CD14-positive monocyte (primary cell): ENCODE measurements at regions not wholly inside any gene's neighbourhood (a gene's known extent, or its start where the extent isn't known, plus 50 kb on each side); places are given as distances from the start of the nearest gene placed in this dataset.

Source experiments
- DNase-seq, 3 donors: peaks; one replicate each; pipeline ENCODE4 v3.0.0-alpha.2; 2011 to 2022
- H2AFZ ChIP-seq: 2 replicates; pipeline ENCODE4 v1.6.0; 2012; ENCODE audit warnings: mild to moderate bottlenecking, low read depth, low read length, inconsistent platforms; ENCODE audit not compliant: insufficient read depth, poor library complexity, severe bottlenecking
- H3K27ac ChIP-seq, 2 donors: 1 replicate in 1 of 2; 2 replicates in 1 of 2; pipeline ENCODE4 v1.5.1; 2012 to 2013; ENCODE audit warnings: low read length in 2 of 2, control low read depth in 1 of 2, inconsistent platforms in 1 of 2, low read depth in 1 of 2, mild to moderate bottlenecking in 1 of 2
- H3K27me3 ChIP-seq, 2 donors: one replicate each; pipeline versions ENCODE4 v1.6.0 to v1.6.1; 2011 to 2013; ENCODE audit warnings: low read length in 2 of 2; ENCODE audit not compliant: control insufficient read depth in 2 of 2, insufficient read depth in 2 of 2
- H3K36me3 ChIP-seq, 2 donors: replicated peaks in 1 of 2; 1 replicate in 1 of 2; 2 replicates in 1 of 2; pipeline versions ENCODE4 v1.5.1 to v1.6.1; 2012 to 2013; ENCODE audit warnings: low read length in 2 of 2, control low read depth in 1 of 2, inconsistent platforms in 1 of 2, mild to moderate bottlenecking in 1 of 2; ENCODE audit not compliant: insufficient read depth in 2 of 2, control insufficient read depth in 1 of 2
- H3K4me1 ChIP-seq, 2 donors: 1 replicate in 1 of 2; 2 replicates in 1 of 2; pipeline versions ENCODE4 v1.5.1 to v1.6.1; 2012 to 2013; ENCODE audit warnings: low read length in 2 of 2, control low read depth in 1 of 2, inconsistent platforms in 1 of 2, mild to moderate bottlenecking in 1 of 2, moderate library complexity in 1 of 2; ENCODE audit not compliant: insufficient read depth in 2 of 2, control insufficient read depth in 1 of 2
- H3K4me2 ChIP-seq: replicated peaks from 2 replicates; pipeline ENCODE3; 2012; ENCODE audit warnings: low read length, moderate library complexity, mild to moderate bottlenecking; ENCODE audit not compliant: poor library complexity, severe bottlenecking; ENCODE audit errors: extremely low read depth
- H3K4me3 ChIP-seq, 3 experiments: fragments of 200-600 bp in 1 of 3; sonication (generic) in 1 of 3; replicated peaks in 1 of 3; 1 replicate in 2 of 3; 2 replicates in 1 of 3; pipeline ENCODE4 v1.5.1; 2011 to 2013; ENCODE audit warnings: low read length in 3 of 3, mild to moderate bottlenecking in 3 of 3, control low read depth in 2 of 3, low read depth in 2 of 3, inconsistent platforms in 1 of 3, moderate library complexity in 1 of 3
- H3K79me2 ChIP-seq: 2 replicates; pipeline ENCODE4 v1.6.0; 2012; ENCODE audit warnings: mild to moderate bottlenecking, control low read depth, inconsistent platforms, low read length, moderate library complexity; ENCODE audit not compliant: insufficient read depth
- H3K9ac ChIP-seq: 2 replicates; pipeline ENCODE4 v1.6.0; 2017; ENCODE audit warnings: low read length, mild to moderate bottlenecking; ENCODE audit not compliant: insufficient read depth, poor library complexity, severe bottlenecking
- H3K9me3 ChIP-seq, 2 donors: replicated peaks in 1 of 2; 1 replicate in 1 of 2; 2 replicates in 1 of 2; pipeline versions ENCODE4 v1.5.1 to v1.6.1; 2012 to 2013; ENCODE audit warnings: low read length in 2 of 2, control low read depth in 1 of 2; ENCODE audit not compliant: control insufficient read depth in 1 of 2, insufficient read depth in 1 of 2
- H4K20me1 ChIP-seq: 2 replicates; pipeline ENCODE4 v1.6.0; 2012; ENCODE audit warnings: mild to moderate bottlenecking, low read length, control low read depth, moderate library complexity; ENCODE audit not compliant: insufficient read depth
- H3K27ac Mint-ChIP-seq, 7 donors: one replicate each; pipeline ENCODE4 v1.8.0; 2020; ENCODE audit warnings: mild to moderate bottlenecking in 7 of 7, mixed read lengths in 7 of 7, moderate library complexity in 6 of 7, inconsistent platforms in 2 of 7
- H3K27me3 Mint-ChIP-seq, 3 donors: one replicate each; pipeline ENCODE4 v1.8.0; 2021 to 2022; ENCODE audit warnings: low read depth in 3 of 3, mild to moderate bottlenecking in 3 of 3, mixed read lengths in 3 of 3, moderate library complexity in 3 of 3, inconsistent platforms in 1 of 3
- H3K36me3 Mint-ChIP-seq, 2 donors: one replicate each; pipeline ENCODE4 v1.8.0; 2020; ENCODE audit warnings: mixed read lengths in 2 of 2, inconsistent platforms in 1 of 2, mild to moderate bottlenecking in 1 of 2
- H3K4me1 Mint-ChIP-seq: one replicate; pipeline ENCODE4 v1.8.0; 2020; ENCODE audit warnings: mild to moderate bottlenecking, mixed read lengths
- H3K4me3 Mint-ChIP-seq, 2 donors: one replicate each; pipeline ENCODE4 v1.8.0; 2020; ENCODE audit warnings: mild to moderate bottlenecking in 2 of 2, mixed read lengths in 2 of 2, moderate library complexity in 1 of 2
- H3K9me3 Mint-ChIP-seq, 7 donors: one replicate each; pipeline ENCODE4 v1.8.0; 2020 to 2022; ENCODE audit warnings: mixed read lengths in 7 of 7, mild to moderate bottlenecking in 6 of 7, moderate library complexity in 6 of 7, inconsistent platforms in 2 of 7
- WGBS: methylation state at CpG from one replicate; pipeline ENCODE4 v1.1.5; 2013; ENCODE audit warnings: missing lambda C conversion rate; ENCODE audit not compliant: insufficient coverage; 5-methylcytosine and 5-hydroxymethylcytosine counted together
- intact Hi-C, 2 donors: fragments of 100-400 bp; cut with micrococcal nuclease; formaldehyde crosslinking; loops; one replicate each; pipeline versions ENCODE4 v1.15.0 to v1.15.1; 2023
- TF ChIP-seq, protein P1 (sequence below): fragments of 200-600 bp; IDR thresholded peaks from one replicate; pipeline ENCODE4 v1.8.0; 2022; ENCODE audit warnings: antibody characterized with exemption, mild to moderate bottlenecking

DNA sequence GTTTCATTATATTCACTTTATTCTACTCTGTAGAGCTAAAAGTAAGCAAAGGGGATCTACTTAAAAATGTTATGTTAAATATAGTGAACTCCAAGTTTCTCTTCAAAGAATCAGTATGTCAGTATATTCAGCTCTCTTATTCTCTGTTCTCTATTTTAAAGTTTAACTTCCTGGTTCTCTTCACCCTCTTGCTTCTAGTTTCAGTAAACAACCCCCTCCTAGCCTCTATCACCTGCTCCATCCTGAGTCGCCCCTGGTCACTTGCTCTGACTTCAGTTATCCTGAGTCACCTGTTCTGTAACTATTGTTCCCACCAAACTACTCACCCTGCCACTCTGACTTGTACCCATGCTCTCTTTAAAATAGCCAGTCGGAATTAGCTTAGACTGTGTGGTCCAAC is 180.9 kb upstream of the AADAT start:
- intact Hi-C loops = no loop called here
- H2AFZ ChIP-seq = no peak overlapping the region
- no peak overlapping the region for H3K27ac Mint-ChIP-seq
- no peaks in the 10 kb centered on the region for H3K4me1 Mint-ChIP-seq
- H3K9me3 ChIP-seq = peaks cover 0 to 4% of the 10 kb centered on the region in 2 donors
- no peaks in the 10 kb centered on the region for H3K79me2 ChIP-seq
- peaks cover 0 to 2% (median 0%) of the 10 kb centered on the region in 3 donors for H3K27me3 Mint-ChIP-seq
- DNase-seq = no peak
- no peak overlapping the region for H3K27ac ChIP-seq
- H3K4me1 ChIP-seq = no peaks in the 10 kb centered on the region
- TF ChIP-seq, protein P1, sequence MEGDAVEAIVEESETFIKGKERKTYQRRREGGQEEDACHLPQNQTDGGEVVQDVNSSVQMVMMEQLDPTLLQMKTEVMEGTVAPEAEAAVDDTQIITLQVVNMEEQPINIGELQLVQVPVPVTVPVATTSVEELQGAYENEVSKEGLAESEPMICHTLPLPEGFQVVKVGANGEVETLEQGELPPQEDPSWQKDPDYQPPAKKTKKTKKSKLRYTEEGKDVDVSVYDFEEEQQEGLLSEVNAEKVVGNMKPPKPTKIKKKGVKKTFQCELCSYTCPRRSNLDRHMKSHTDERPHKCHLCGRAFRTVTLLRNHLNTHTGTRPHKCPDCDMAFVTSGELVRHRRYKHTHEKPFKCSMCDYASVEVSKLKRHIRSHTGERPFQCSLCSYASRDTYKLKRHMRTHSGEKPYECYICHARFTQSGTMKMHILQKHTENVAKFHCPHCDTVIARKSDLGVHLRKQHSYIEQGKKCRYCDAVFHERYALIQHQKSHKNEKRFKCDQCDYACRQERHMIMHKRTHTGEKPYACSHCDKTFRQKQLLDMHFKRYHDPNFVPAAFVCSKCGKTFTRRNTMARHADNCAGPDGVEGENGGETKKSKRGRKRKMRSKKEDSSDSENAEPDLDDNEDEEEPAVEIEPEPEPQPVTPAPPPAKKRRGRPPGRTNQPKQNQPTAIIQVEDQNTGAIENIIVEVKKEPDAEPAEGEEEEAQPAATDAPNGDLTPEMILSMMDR = no peak
- H3K36me3 Mint-ChIP-seq = no peaks in the 10 kb centered on the region
- H3K4me3 ChIP-seq = no peak overlapping the region
- no peak overlapping the region for H3K4me2 ChIP-seq
- H3K36me3 ChIP-seq = no peaks in the 10 kb centered on the region
- H4K20me1 ChIP-seq = no peaks in the 10 kb centered on the region
- H3K27me3 ChIP-seq = no peaks in the 10 kb centered on the region
- H3K9me3 Mint-ChIP-seq = peaks cover 0 to 9% (median 7%) of the 10 kb centered on the region in 7 donors
- H3K4me3 Mint-ChIP-seq = no peak overlapping the region
- 80% methylated on average over 1 of the region's 2 CpGs for WGBS
- no peak overlapping the region for H3K9ac ChIP-seq

DNA sequence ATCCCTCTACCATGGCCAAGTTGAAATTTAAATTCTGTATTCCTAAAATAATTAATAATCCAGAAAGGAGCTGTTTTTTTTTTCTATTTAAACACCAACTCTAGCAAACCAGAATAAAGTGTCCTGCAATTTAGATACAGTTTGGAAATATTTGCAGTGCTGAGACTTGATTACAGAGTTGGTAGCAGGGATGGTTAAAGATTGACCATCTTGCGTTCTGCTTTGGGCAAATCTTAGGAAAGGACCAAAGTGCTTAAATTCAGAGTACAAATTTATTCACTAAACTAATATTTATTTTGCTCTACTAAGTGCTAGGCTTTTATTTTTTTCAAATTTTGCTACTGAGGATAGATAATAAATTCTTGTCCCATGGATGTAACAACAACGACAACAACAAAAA is 180.2 kb upstream of the AADAT start:
- intact Hi-C loops = no loop called here
- Histone ChIP-seq H3K4me1 (no peaks in the 10 kb centered on the region), H3K4me2 (no peak overlapping the region), H3K79me2 (no peaks in the 10 kb centered on the region), H3K36me3 (no peaks in the 10 kb centered on the region), H3K9me3 (peaks cover 0 to 4% of the 10 kb centered on the region in 2 donors), H2AFZ (no peak overlapping the region), H3K27ac (no peak overlapping the region), H3K4me3 (no peak overlapping the region), H3K27me3 (no peaks in the 10 kb centered on the region), H4K20me1 (no peaks in the 10 kb centered on the region), H3K9ac (no peak overlapping the region)
- DNase-seq = no peak
- Mint-ChIP-seq H3K27me3 (peaks cover 0 to 2% (median 0%) of the 10 kb centered on the region in 3 donors), H3K36me3 (no peaks in the 10 kb centered on the region), H3K9me3 (peaks cover 0 to 9% (median 7%) of the 10 kb centered on the region in 7 donors), H3K27ac (no peak overlapping the region), H3K4me1 (no peaks in the 10 kb centered on the region), H3K4me3 (no peak overlapping the region)
- TF ChIP-seq, protein P1 = no peak
- WGBS = no CpG with 5 or more reads among the region's 2 CpGs
